Skeletal muscle cell (primary cell): ENCODE measurements at regions not wholly inside any gene's neighbourhood (a gene's known extent, or its start where the extent isn't known, plus 50 kb on each side); places are given as distances from the start of the nearest gene placed in this dataset.
A peak's percentile ranks its signal among the peaks of the same experiment; 100 is the strongest.
"Not testable (repeated sequence)": the region's sequence is repeated elsewhere in the genome, so short reads cannot be mapped to it uniquely, and the experiment has no call there.

ENCODE experiments used
- DNase-seq: peaks from one replicate; pipeline ENCODE4 v3.0.0-alpha.2; 2010; ENCODE audit warnings: low read depth
- H3K4me3 ChIP-seq: 2 replicates; pipeline ENCODE4 v1.5.1; 2011; ENCODE audit warnings: low read depth, mild to moderate bottlenecking, control low read depth, low read length, moderate library complexity

GRCh38 chr20:17874271-17875105, 94.1 kb downstream of the SNX5 start:
- H3K4me3 ChIP-seq, result no peak overlapping the region
- DNase-seq, result no peak

- H3K4me3 ChIP-seq, result no peak overlapping the region
- peak; percentile 95 for DNase-seq
Observed at GRCh38 chr20:17873410-17874270, 95.0 kb downstream of the SNX5 start.

- no peak overlapping the region for H3K4me3 ChIP-seq
- no peak for DNase-seq
Observed at GRCh38 chr20:17872959-17873358, 95.6 kb downstream of the SNX5 start.

GRCh38 chr20:17872434-17872833, 96.2 kb downstream of the SNX5 start:
- DNase-seq, result no peak
- no peak overlapping the region for H3K4me3 ChIP-seq

- H3K4me3 ChIP-seq, result no peak overlapping the region
- no peak for DNase-seq
Observed at GRCh38 chr20:17871886-17872285, 96.7 kb downstream of the SNX5 start.

GRCh38 chr20:17871181-17871580, 97.4 kb downstream of the SNX5 start:
- DNase-seq, result no peak

GRCh38 chr20:17870086-17870740, 98.4 kb downstream of the SNX5 start:
- H3K4me3 ChIP-seq, result peak overlapping the region; percentile 11
- DNase-seq, result no peak

More at GRCh38 chr20:17871181-17871580, 97.4 kb downstream of the SNX5 start:
- H3K4me3 ChIP-seq, result no peak overlapping the region

GRCh38 chr20:17869295-17869994, 99.1 kb downstream of the SNX5 start:
- no peak for DNase-seq
- no peak overlapping the region for H3K4me3 ChIP-seq

GRCh38 chr20:17868700-17869231, 99.8 kb downstream of the SNX5 start:
- no peak for DNase-seq
- H3K4me3 ChIP-seq, result no peak overlapping the region

- H3K4me3 ChIP-seq, result no peak overlapping the region
- no peak for DNase-seq
Observed at GRCh38 chr20:17868151-17868550, 100.4 kb downstream of the SNX5 start.

GRCh38 chr20:17867131-17867925, 101.3 kb downstream of the SNX5 start:
- DNase-seq, result no peak
- no peak overlapping the region for H3K4me3 ChIP-seq

GRCh38 chr20:17866234-17867001, 102.2 kb downstream of the SNX5 start:
- no peak for DNase-seq

GRCh38 chr20:17863577-17864292, 104.9 kb downstream of the SNX5 start:
- DNase-seq, result no peak
- no peak overlapping the region for H3K4me3 ChIP-seq

More at GRCh38 chr20:17866234-17867001, 102.2 kb downstream of the SNX5 start:
- H3K4me3 ChIP-seq, result no peak overlapping the region

- no peak for DNase-seq
- no peak overlapping the region for H3K4me3 ChIP-seq
Observed at GRCh38 chr20:17863209-17863576, 105.4 kb downstream of the SNX5 start.

- no peak for DNase-seq
- H3K4me3 ChIP-seq, result no peak overlapping the region
Observed at GRCh38 chr20:17862171-17862570, 106.4 kb downstream of the SNX5 start.

- H3K4me3 ChIP-seq, DNase-seq: not testable (repeated sequence)
Observed at GRCh38 chr20:17861620-17862019, 107.0 kb downstream of the SNX5 start.
